GM12878 (cell line): ENCODE measurements at regions not wholly inside any gene's neighbourhood (a gene's known extent, or its start where the extent isn't known, plus 50 kb on each side); places are given as distances from the start of the nearest gene placed in this dataset.

Experiments
- BMI1 ChIP-seq: fragments of 450-650 bp; IDR thresholded peaks from 2 replicates; pipeline ENCODE4 v1.6.1; 2016; ENCODE audit warnings: mild to moderate bottlenecking, moderate library complexity, borderline replicate concordance
- BRCA1 ChIP-seq: IDR thresholded peaks from 2 replicates; pipeline ENCODE4 v1.6.1; 2011; ENCODE audit warnings: low read depth, low read length, improper control_type of control experiment
- CHD2 ChIP-seq: IDR thresholded peaks from 2 replicates; pipeline ENCODE4 v1.6.1; 2011; ENCODE audit warnings: low read depth, low read length, improper control_type of control experiment, borderline replicate concordance
- CREB1 ChIP-seq: IDR thresholded peaks from 2 replicates; pipeline ENCODE4 v1.6.1; 2012; ENCODE audit warnings: low read depth, mild to moderate bottlenecking, inconsistent platforms
- CTCF ChIP-seq, 3 experiments: IDR thresholded peaks in 2 of 3; conservative IDR thresholded peaks in 1 of 3; 2 replicates each; pipeline ENCODE4 v1.5.1; 2011; ENCODE audit warnings: low read depth in 3 of 3, low read length in 3 of 3, mild to moderate bottlenecking in 3 of 3, control low read depth in 2 of 3, moderate library complexity in 2 of 3, inconsistent platforms in 1 of 3, mixed read lengths in 1 of 3; ENCODE audit not compliant: control insufficient read depth in 2 of 3, insufficient read depth in 1 of 3; ENCODE audit errors: extremely low read depth in 1 of 3
- EGR1 ChIP-seq, 2 experiments: IDR thresholded peaks; 1 replicate in 1 of 2; 2 replicates in 1 of 2; pipeline ENCODE4 v1.6.1; 2011 to 2012; ENCODE audit warnings: low read depth in 2 of 2, low read length in 2 of 2, borderline replicate concordance in 1 of 2, mild to moderate bottlenecking in 1 of 2, moderate library complexity in 1 of 2
- ESRRA ChIP-seq: IDR thresholded peaks from 2 replicates; pipeline ENCODE4 v1.6.1; 2012; ENCODE audit warnings: mild to moderate bottlenecking, low read length, improper control_type of control experiment
- RAD21 ChIP-seq: IDR thresholded peaks from 2 replicates; pipeline ENCODE4 v1.6.1; 2011; ENCODE audit warnings: mild to moderate bottlenecking, low read depth, low read length, moderate library complexity; ENCODE audit not compliant: insufficient read depth
- RFX5 ChIP-seq: IDR thresholded peaks from 2 replicates; pipeline ENCODE4 v1.6.1; 2011; ENCODE audit warnings: low read depth, low read length, improper control_type of control experiment
- WRNIP1 ChIP-seq: IDR thresholded peaks from 2 replicates; pipeline ENCODE4 v1.6.1; 2011; ENCODE audit warnings: low read depth, low read length, improper control_type of control experiment, borderline replicate concordance

DNA sequence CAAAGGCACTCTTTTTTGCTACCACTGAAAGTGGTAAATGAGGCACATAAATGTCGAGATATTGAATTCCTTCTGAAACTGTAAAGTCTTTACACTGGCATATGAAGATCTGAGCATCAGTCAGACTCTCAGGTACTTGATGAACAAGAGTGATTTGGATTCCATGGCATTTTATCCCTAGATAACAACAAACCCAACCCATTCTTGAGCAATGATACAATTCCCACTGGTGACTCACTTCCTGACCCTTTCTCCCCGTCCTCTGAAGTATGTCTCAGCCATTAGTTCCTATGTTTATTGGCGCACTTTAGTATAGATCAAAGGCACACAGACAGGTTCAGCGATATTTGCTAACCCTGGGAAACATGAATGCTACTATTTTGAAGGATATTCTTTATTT lies 147.0 kb upstream of the RBFOX1 start:
- TF ChIP-seq RFX5 (no peak), CTCF (IDR thresholded peaks at IDR 0.05 in 2 of 3, conservative IDR thresholded peaks at IDR 0.05 in 1 of 3; ENCODE audit: control insufficient read depth in 2 of 3, extremely low read depth in 1 of 3, insufficient read depth in 1 of 3, low read depth in 3 of 3, low read length in 3 of 3) (no peak), BMI1 (no peak), ESRRA (no peak), RAD21 (no peak), BRCA1 (no peak), EGR1 (IDR thresholded peaks at IDR 0.05; ENCODE audit: borderline replicate concordance in 1 of 2, low read depth in 2 of 2, low read length in 2 of 2) (no peak), CHD2 (no peak), WRNIP1 (no peak), CREB1 (no peak)
